GM12878 (cell line): ENCODE measurements at regions not wholly inside any gene's neighbourhood (a gene's known extent, or its start where the extent isn't known, plus 50 kb on each side); places are given as distances from the start of the nearest gene placed in this dataset.
"Not testable (repeated sequence)": the region's sequence is repeated elsewhere in the genome, so short reads cannot be mapped to it uniquely, and the experiment has no call there.

Source experiments
- ATAC-seq: fragments of 200-7000 bp; cut with Tn5 transposase; 3 replicates; pipeline ENCODE4 v1.9.1; 2020; ENCODE audit warnings: mild to moderate bottlenecking, moderate library complexity
- BruUV-seq: library from RNA; stranded (reverse); fragments of 400-500 nt; replicated peaks from 2 replicates; lab custom pipeline; 2021; lab: Mats Ljungman, UMichigan
- CTCF ChIA-PET: fragments of 300-600 bp; sonication (Branson Sonifier 250); formaldehyde crosslinking; extraction: SDS; loops from one replicate; lab custom pipeline; 2021; ENCODE audit warnings: inconsistent platforms; lab: Yijun Ruan, JAX
- POLR2A ChIA-PET: fragments of 350-600 bp; formaldehyde crosslinking; extraction: SDS; loops from one replicate; lab custom pipeline; 2021; ENCODE audit warnings: inconsistent platforms; lab: Charles Lee
- RAD21 ChIA-PET: fragments of 300-600 bp; sonication (Branson Sonifier 250); formaldehyde crosslinking; loops from one replicate; lab custom pipeline; 2023; ENCODE audit warnings: antibody characterized with exemption; ENCODE audit not compliant: unreplicated experiment; lab: Charles Lee
- SMC1A ChIA-PET: fragments of 300-600 bp; sonication (Branson Sonifier 250); formaldehyde crosslinking; loops from one replicate; lab custom pipeline; 2023; ENCODE audit not compliant: unreplicated experiment, uncharacterized antibody; lab: Charles Lee
- DNase-seq: peaks from one replicate; pipeline ENCODE4 v3.0.0-alpha.2; 2011; ENCODE audit warnings: low read depth, low spot score
- FAIRE-seq: peaks from 3 replicates; lab custom pipeline; 2011; peaks lifted over from hg19 to GRCh38; lab: Jason Lieb, UNC
- H2AFZ ChIP-seq: 2 replicates; pipeline ENCODE4 v1.6.0; 2011; ENCODE audit warnings: low read depth, low read length, control low read depth; ENCODE audit not compliant: control insufficient read depth
- H3K27ac ChIP-seq: 2 replicates; pipeline ENCODE4 v1.5.1; 2011; ENCODE audit warnings: control low read depth; ENCODE audit not compliant: control insufficient read depth, insufficient read depth
- H3K27me3 ChIP-seq, 2 experiments: replicated peaks in 1 of 2; 2 replicates each; pipeline versions ENCODE4 v1.6.0 to v1.6.1; 2011; ENCODE audit warnings: low read length in 1 of 2; ENCODE audit not compliant: control insufficient read depth in 2 of 2, insufficient read depth in 2 of 2
- H3K36me3 ChIP-seq, 2 experiments: 2 replicates each; pipeline ENCODE4 v1.5.1; 2011; ENCODE audit warnings: low read length in 1 of 2; ENCODE audit not compliant: control insufficient read depth in 2 of 2, insufficient read depth in 2 of 2
- H3K4me1 ChIP-seq: 2 replicates; pipeline ENCODE4 v1.6.1; 2011; ENCODE audit warnings: mild to moderate bottlenecking, low read length, moderate library complexity, mixed read lengths; ENCODE audit not compliant: control insufficient read depth, insufficient read depth
- H3K4me2 ChIP-seq: 2 replicates; pipeline ENCODE4 v1.6.0; 2011; ENCODE audit warnings: control low read depth; ENCODE audit not compliant: control insufficient read depth, insufficient read depth
- H3K4me3 ChIP-seq: fragments of 200-600 bp; sonication (generic); 2 replicates; pipeline ENCODE4 v1.5.1; 2016
- H3K79me2 ChIP-seq: 2 replicates; pipeline ENCODE4 v1.6.0; 2011; ENCODE audit warnings: low read length; ENCODE audit not compliant: control insufficient read depth, insufficient read depth
- H3K9ac ChIP-seq: 2 replicates; pipeline ENCODE4 v1.8.0; 2011; ENCODE audit warnings: low read length, control low read depth, mixed read lengths; ENCODE audit not compliant: control insufficient read depth, insufficient read depth
- H3K9me3 ChIP-seq: replicated peaks from 3 replicates; pipeline ENCODE4 v1.5.1; 2011; ENCODE audit warnings: mild to moderate bottlenecking, low read length; ENCODE audit not compliant: control insufficient read depth, insufficient read depth
- H4K20me1 ChIP-seq: 2 replicates; pipeline ENCODE4 v1.6.0; 2011; ENCODE audit not compliant: control insufficient read depth, insufficient read depth
- ESRRA ChIP-seq: IDR thresholded peaks from 2 replicates; pipeline ENCODE4 v1.6.1; 2012; ENCODE audit warnings: mild to moderate bottlenecking, low read length, improper control_type of control experiment
- ETV6 ChIP-seq, 2 experiments: fragments of 450-650 bp in 1 of 2; IDR thresholded peaks in 1 of 2; conservative IDR thresholded peaks in 1 of 2; 2 replicates each; pipeline ENCODE4 v1.6.1; 2014; ENCODE audit warnings: antibody characterized with exemption in 1 of 2, borderline replicate concordance in 1 of 2, low read depth in 1 of 2, mild to moderate bottlenecking in 1 of 2, moderate library complexity in 1 of 2
- FOXM1 ChIP-seq: IDR thresholded peaks from 2 replicates; pipeline ENCODE4 v1.6.1; 2012; ENCODE audit warnings: low read depth, mild to moderate bottlenecking, inconsistent platforms, low read length, moderate library complexity
- HDAC6 ChIP-seq: fragments of 200-600 bp; sonication (generic); IDR thresholded peaks from one replicate; pipeline ENCODE4 v1.8.0; 2017; ENCODE audit warnings: antibody characterized with exemption; ENCODE audit not compliant: unreplicated experiment
- MXI1 ChIP-seq: fragments of 150-350 bp; IDR thresholded peaks from 2 replicates; pipeline ENCODE4 v1.6.1; 2011; ENCODE audit warnings: low read depth, mild to moderate bottlenecking, inconsistent platforms, low read length, improper control_type of control experiment
- RB1 ChIP-seq: fragments of 450-650 bp; formaldehyde crosslinking; IDR thresholded peaks from 2 replicates; pipeline ENCODE4 v1.6.1; 2017; ENCODE audit warnings: mild to moderate bottlenecking, borderline replicate concordance
- RUNX3 ChIP-seq: IDR thresholded peaks from 2 replicates; pipeline ENCODE4 v1.6.1; 2012; ENCODE audit warnings: low read length, inconsistent platforms
- SIX5 ChIP-seq: IDR thresholded peaks from 2 replicates; pipeline ENCODE4 v1.6.1; 2011; ENCODE audit warnings: mild to moderate bottlenecking, low read depth, low read length, moderate library complexity; ENCODE audit not compliant: severe bottlenecking
- SKIL ChIP-seq: fragments of 450-650 bp; IDR thresholded peaks from 2 replicates; pipeline ENCODE4 v1.6.1; 2017; ENCODE audit warnings: mild to moderate bottlenecking, low read depth, inconsistent platforms; ENCODE audit not compliant: poor library complexity, severe bottlenecking
- ZNF207 ChIP-seq: fragments of 450-650 bp; IDR thresholded peaks from 2 replicates; pipeline ENCODE4 v1.6.1; 2014; ENCODE audit warnings: antibody characterized with exemption, mild to moderate bottlenecking, borderline replicate concordance
- WGBS: methylation state at CpG from one replicate; pipeline ENCODE4 v1.1.6; 2016; ENCODE audit warnings: low lambda C conversion rate; ENCODE audit not compliant: insufficient replicate concordance, insufficient coverage; ENCODE audit errors: missing lambda C conversion rate; 5-methylcytosine and 5-hydroxymethylcytosine counted together
- in situ Hi-C: fragments of 300-500 bp; cut with MboI; formaldehyde crosslinking; loops from 9 replicates; pipeline ENCODE4 v1.14.3; 2018; ENCODE audit warnings: mixed read lengths
- intact Hi-C: fragments of 100-400 bp; cut with micrococcal nuclease; formaldehyde crosslinking; loops from one replicate; pipeline ENCODE4 v1.14.2; 2022; ENCODE audit not compliant: unreplicated experiment

GRCh38 chr3:63727233-63727632 lies 74.8 kb downstream of the SNTN start (continued):
- TF ChIP-seq SKIL (no peak), MXI1 (no peak), HDAC6 (no peak), RB1 (no peak), SIX5 (no peak)

- in situ Hi-C loops: no loop called here
- TF ChIP-seq ESRRA (no peak), ZNF207 (no peak), FOXM1 (no peak), ETV6 (conservative IDR thresholded peaks at IDR 0.05 in 1 of 2, IDR thresholded peaks at IDR 0.05 in 1 of 2; ENCODE audit: borderline replicate concordance in 1 of 2, low read depth in 1 of 2) (peak in 1 of 2 experiments; percentile 64; a peak in 1 of 4 replicates), RUNX3 (no peak)
- intact Hi-C loops: no loop called here
- no peaks in the 10 kb centered on the region; a peak in 1 of 4 replicates for H3K36me3 ChIP-seq
- ChIA-PET CTCF (no interaction called here), POLR2A (no interaction called here), RAD21 (no interaction called here), SMC1A (no interaction called here)
- no peak overlapping the region for H3K4me2 ChIP-seq
- ATAC-seq (no peak), DNase-seq (no peak), FAIRE-seq (no peak)
- H3K27me3 ChIP-seq: no peaks in the 10 kb centered on the region
- H3K4me1 ChIP-seq: no peaks in the 10 kb centered on the region
- H2AFZ ChIP-seq: no peak overlapping the region
- H3K27ac ChIP-seq: no peak overlapping the region
- H3K9me3 ChIP-seq: no peaks in the 10 kb centered on the region
- no peaks in the 10 kb centered on the region for H3K79me2 ChIP-seq
- no peak overlapping the region for H3K4me3 ChIP-seq
- no peaks in the 10 kb centered on the region for H4K20me1 ChIP-seq
- BruUV-seq: no TSS peak
- 0% methylated on average over 2 of the region's 2 CpGs for WGBS
- no peak overlapping the region for H3K9ac ChIP-seq
Observed at GRCh38 chr3:63731866-63732265, 79.4 kb downstream of the SNTN start.

- H4K20me1 ChIP-seq, FAIRE-seq, H3K4me2 ChIP-seq, DNase-seq, H3K27me3 ChIP-seq, H3K27ac ChIP-seq, H3K4me1 ChIP-seq, H3K9ac ChIP-seq, POLR2A ChIA-PET, H3K79me2 ChIP-seq, ATAC-seq, RAD21 ChIA-PET, BruUV-seq, H3K9me3 ChIP-seq, intact Hi-C loops, in situ Hi-C loops, H3K36me3 ChIP-seq, H2AFZ ChIP-seq, SMC1A ChIA-PET, H3K4me3 ChIP-seq, CTCF ChIA-PET: not testable (repeated sequence)
- 76% methylated on average over 19 of the region's 19 CpGs for WGBS
Observed at GRCh38 chr3:63733278-63733677, 80.8 kb downstream of the SNTN start.
